ENCODE measurements at regions not wholly inside any gene's neighbourhood (a gene's known extent, or its start where the extent isn't known, plus 50 kb on each side); places are given as distances from the start of the nearest gene placed in this dataset.

DNA sequence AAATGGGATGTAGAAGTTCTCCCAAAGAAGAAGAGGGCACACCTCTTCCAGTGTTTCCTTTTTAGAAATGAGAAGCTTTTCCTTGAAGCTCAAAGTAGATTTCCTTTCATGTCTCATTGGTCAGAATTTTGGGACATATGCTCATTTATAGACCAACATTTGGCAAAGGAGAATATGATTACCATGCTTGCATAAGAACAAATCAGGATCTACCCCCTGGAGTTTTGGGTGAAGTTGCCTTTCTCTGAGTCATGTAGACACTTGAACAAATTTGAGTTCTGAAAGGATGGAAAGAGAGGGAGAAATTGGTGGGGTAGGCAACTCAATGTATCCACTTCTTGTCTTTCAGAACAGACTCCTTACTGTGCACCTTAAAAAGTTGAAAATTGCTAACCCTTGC is 409.0 kb downstream of the SLC4A3 start:
- TF ChIP-seq, protein P1, sequence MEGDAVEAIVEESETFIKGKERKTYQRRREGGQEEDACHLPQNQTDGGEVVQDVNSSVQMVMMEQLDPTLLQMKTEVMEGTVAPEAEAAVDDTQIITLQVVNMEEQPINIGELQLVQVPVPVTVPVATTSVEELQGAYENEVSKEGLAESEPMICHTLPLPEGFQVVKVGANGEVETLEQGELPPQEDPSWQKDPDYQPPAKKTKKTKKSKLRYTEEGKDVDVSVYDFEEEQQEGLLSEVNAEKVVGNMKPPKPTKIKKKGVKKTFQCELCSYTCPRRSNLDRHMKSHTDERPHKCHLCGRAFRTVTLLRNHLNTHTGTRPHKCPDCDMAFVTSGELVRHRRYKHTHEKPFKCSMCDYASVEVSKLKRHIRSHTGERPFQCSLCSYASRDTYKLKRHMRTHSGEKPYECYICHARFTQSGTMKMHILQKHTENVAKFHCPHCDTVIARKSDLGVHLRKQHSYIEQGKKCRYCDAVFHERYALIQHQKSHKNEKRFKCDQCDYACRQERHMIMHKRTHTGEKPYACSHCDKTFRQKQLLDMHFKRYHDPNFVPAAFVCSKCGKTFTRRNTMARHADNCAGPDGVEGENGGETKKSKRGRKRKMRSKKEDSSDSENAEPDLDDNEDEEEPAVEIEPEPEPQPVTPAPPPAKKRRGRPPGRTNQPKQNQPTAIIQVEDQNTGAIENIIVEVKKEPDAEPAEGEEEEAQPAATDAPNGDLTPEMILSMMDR (IDR thresholded peaks at IDR 0.05): no peak
- no peak for TF ChIP-seq POLR2A (IDR thresholded peaks at IDR 0.05)

All from thyroid gland (tissue), 4 donors.